ENCODE measurements at regions not wholly inside any gene's neighbourhood (a gene's known extent, or its start where the extent isn't known, plus 50 kb on each side); places are given as distances from the start of the nearest gene placed in this dataset.

GRCh38 chr12:126889501-126889900 lies 1377.5 kb upstream of the TMEM132C start:
- TF ChIP-seq, protein P1, sequence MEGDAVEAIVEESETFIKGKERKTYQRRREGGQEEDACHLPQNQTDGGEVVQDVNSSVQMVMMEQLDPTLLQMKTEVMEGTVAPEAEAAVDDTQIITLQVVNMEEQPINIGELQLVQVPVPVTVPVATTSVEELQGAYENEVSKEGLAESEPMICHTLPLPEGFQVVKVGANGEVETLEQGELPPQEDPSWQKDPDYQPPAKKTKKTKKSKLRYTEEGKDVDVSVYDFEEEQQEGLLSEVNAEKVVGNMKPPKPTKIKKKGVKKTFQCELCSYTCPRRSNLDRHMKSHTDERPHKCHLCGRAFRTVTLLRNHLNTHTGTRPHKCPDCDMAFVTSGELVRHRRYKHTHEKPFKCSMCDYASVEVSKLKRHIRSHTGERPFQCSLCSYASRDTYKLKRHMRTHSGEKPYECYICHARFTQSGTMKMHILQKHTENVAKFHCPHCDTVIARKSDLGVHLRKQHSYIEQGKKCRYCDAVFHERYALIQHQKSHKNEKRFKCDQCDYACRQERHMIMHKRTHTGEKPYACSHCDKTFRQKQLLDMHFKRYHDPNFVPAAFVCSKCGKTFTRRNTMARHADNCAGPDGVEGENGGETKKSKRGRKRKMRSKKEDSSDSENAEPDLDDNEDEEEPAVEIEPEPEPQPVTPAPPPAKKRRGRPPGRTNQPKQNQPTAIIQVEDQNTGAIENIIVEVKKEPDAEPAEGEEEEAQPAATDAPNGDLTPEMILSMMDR (IDR thresholded peaks at IDR 0.05), result no peak
- no peak for TF ChIP-seq EZH2 (IDR thresholded peaks at IDR 0.05)
